H1 (cell line): ENCODE measurements at regions not wholly inside any gene's neighbourhood (a gene's known extent, or its start where the extent isn't known, plus 50 kb on each side); places are given as distances from the start of the nearest gene placed in this dataset.

Experiments used
- CHD7 ChIP-seq: fragments of 300-600 bp; sonication (generic); IDR thresholded peaks from 2 replicates; pipeline ENCODE4 v1.7.1; 2012; ENCODE audit warnings: low read length, moderate library complexity, mild to moderate bottlenecking, inconsistent platforms; ENCODE audit not compliant: insufficient replicate concordance
- RBBP5 ChIP-seq: IDR thresholded peaks from 2 replicates; pipeline ENCODE4 v1.7.1; 2012; ENCODE audit warnings: low read depth, mild to moderate bottlenecking, inconsistent platforms, low read length, moderate library complexity, borderline replicate concordance
- ZNF274 ChIP-seq: IDR thresholded peaks from 2 replicates; pipeline ENCODE4 v1.7.0; 2012; ENCODE audit warnings: low read length, borderline replicate concordance; ENCODE audit errors: extremely low read depth

GRCh38 chr6:26149240-26149639 lies 62.0 kb downstream of the HFE start (continued):
- no peak for TF ChIP-seq CHD7
- no peak for TF ChIP-seq RBBP5
- no peak for TF ChIP-seq ZNF274
